H9 (cell line): ENCODE measurements at regions not wholly inside any gene's neighbourhood (a gene's known extent, or its start where the extent isn't known, plus 50 kb on each side); places are given as distances from the start of the nearest gene placed in this dataset.

Experiments used
- DNase-seq: peaks from one replicate; pipeline ENCODE4 v3.0.0-alpha.2; 2017
- H2AFZ ChIP-seq: one replicate; pipeline ENCODE4 v1.6.1; 2013; ENCODE audit warnings: mild to moderate bottlenecking, low read length, control low read depth, moderate library complexity
- H2AK5ac ChIP-seq: 2 replicates; pipeline ENCODE4 v1.6.1; 2013; ENCODE audit warnings: low read length, control low read depth, mixed read lengths; ENCODE audit not compliant: insufficient read length
- H2BK120ac ChIP-seq: one replicate; pipeline ENCODE4 v1.6.1; 2013; ENCODE audit warnings: low read depth, mild to moderate bottlenecking, low read length, control low read depth, inconsistent platforms; ENCODE audit not compliant: poor library complexity, severe bottlenecking
- H2BK12ac ChIP-seq: 2 replicates; pipeline ENCODE4 v1.6.1; 2013; ENCODE audit warnings: low read length, control low read depth, mixed read lengths, low read depth; ENCODE audit not compliant: insufficient read length
- H2BK15ac ChIP-seq: 2 replicates; pipeline ENCODE4 v1.6.1; 2013; ENCODE audit warnings: low read depth, low read length, control low read depth
- H2BK20ac ChIP-seq: one replicate; pipeline ENCODE4 v1.6.1; 2013; ENCODE audit warnings: low read depth, mild to moderate bottlenecking, low read length, control low read depth, inconsistent platforms; ENCODE audit not compliant: poor library complexity, severe bottlenecking
- H2BK5ac ChIP-seq: 2 replicates; pipeline ENCODE4 v1.6.1; 2013; ENCODE audit warnings: low read length, control low read depth, mixed read lengths; ENCODE audit not compliant: insufficient read length
- H3K14ac ChIP-seq: 2 replicates; pipeline ENCODE4 v1.6.1; 2013; ENCODE audit warnings: low read length, control low read depth; ENCODE audit not compliant: insufficient read depth
- H3K18ac ChIP-seq: 2 replicates; pipeline ENCODE4 v1.6.1; 2013; ENCODE audit warnings: low read depth, mild to moderate bottlenecking, mixed read lengths, low read length, control low read depth; ENCODE audit not compliant: insufficient read length
- H3K23ac ChIP-seq: 2 replicates; pipeline ENCODE4 v1.6.1; 2013; ENCODE audit warnings: low read length, control low read depth, mixed read lengths, low read depth; ENCODE audit not compliant: insufficient read length
- H3K23me2 ChIP-seq: 2 replicates; pipeline ENCODE4 v1.6.1; 2013; ENCODE audit warnings: low read depth, mild to moderate bottlenecking, mixed read lengths, low read length, control low read depth; ENCODE audit not compliant: insufficient read length, poor library complexity, severe bottlenecking
- H3K27ac ChIP-seq: 2 replicates; pipeline ENCODE4 v1.5.1; 2013; ENCODE audit warnings: low read length, control low read depth, mixed read lengths, low read depth; ENCODE audit not compliant: insufficient read length
- H3K27me3 ChIP-seq: 2 replicates; pipeline ENCODE4 v1.6.1; 2013; ENCODE audit warnings: low read length, control low read depth, inconsistent platforms; ENCODE audit not compliant: insufficient read depth
- H3K4ac ChIP-seq: 2 replicates; pipeline ENCODE4 v1.6.1; 2013; ENCODE audit warnings: low read depth, mild to moderate bottlenecking, control low read depth, inconsistent platforms, low read length, moderate library complexity
- H3K4me1 ChIP-seq: 2 replicates; pipeline ENCODE4 v1.6.1; 2013; ENCODE audit warnings: low read length, control low read depth, inconsistent platforms; ENCODE audit not compliant: insufficient read depth
- H3K4me2 ChIP-seq: 2 replicates; pipeline ENCODE4 v1.6.1; 2013; ENCODE audit warnings: low read length, control low read depth, mixed read lengths; ENCODE audit not compliant: insufficient read length, insufficient read depth
- H3K56ac ChIP-seq: 2 replicates; pipeline ENCODE4 v1.6.1; 2013; ENCODE audit warnings: low read depth, mild to moderate bottlenecking, mixed read lengths, low read length, control low read depth; ENCODE audit not compliant: insufficient read length
- H3K79me1 ChIP-seq: 2 replicates; pipeline ENCODE4 v1.6.1; 2013; ENCODE audit warnings: low read depth, mild to moderate bottlenecking, moderate library complexity, low read length, control low read depth, inconsistent platforms; ENCODE audit not compliant: insufficient read depth, poor library complexity, severe bottlenecking
- H3K79me2 ChIP-seq: 2 replicates; pipeline ENCODE4 v1.6.1; 2013; ENCODE audit warnings: low read length, control low read depth, inconsistent platforms; ENCODE audit not compliant: insufficient read depth
- H3K9ac ChIP-seq: 2 replicates; pipeline ENCODE4 v1.6.1; 2013; ENCODE audit warnings: low read length, control low read depth, mixed read lengths; ENCODE audit not compliant: insufficient read length; ENCODE audit errors: extremely low read depth
- H3K9me3 ChIP-seq: one replicate; pipeline ENCODE4 v1.6.1; 2013; ENCODE audit warnings: low read depth, low read length, inconsistent platforms; ENCODE audit not compliant: control insufficient read depth
- H3T11ph ChIP-seq: one replicate; pipeline ENCODE4 v1.6.1; 2013; ENCODE audit warnings: mild to moderate bottlenecking, low read length, control low read depth, inconsistent platforms
- H4K20me1 ChIP-seq: one replicate; pipeline ENCODE4 v1.6.1; 2013; ENCODE audit not compliant: control insufficient read depth, insufficient read length, insufficient read depth
- H4K5ac ChIP-seq: 2 replicates; pipeline ENCODE4 v1.6.1; 2013; ENCODE audit warnings: low read depth, mild to moderate bottlenecking, mixed read lengths, low read length, control low read depth; ENCODE audit not compliant: insufficient read length
- H4K8ac ChIP-seq: replicated peaks from 2 replicates; pipeline ENCODE4 v1.6.1; 2013; ENCODE audit warnings: low read length, control low read depth, mixed read lengths, low read depth; ENCODE audit not compliant: insufficient read length
- H4K91ac ChIP-seq: 2 replicates; pipeline ENCODE4 v1.6.1; 2013; ENCODE audit warnings: low read depth, mild to moderate bottlenecking, moderate library complexity, mixed read lengths, low read length, control low read depth; ENCODE audit not compliant: insufficient read length
- H3K27ac Mint-ChIP-seq, 3 experiments: 2 replicates in 2 of 3; 3 replicates in 1 of 3; pipeline ENCODE4 v1.8.0; 2020 to 2021; ENCODE audit warnings: mixed read lengths in 3 of 3, mild to moderate bottlenecking in 1 of 3, moderate library complexity in 1 of 3
- H3K27me3 Mint-ChIP-seq: 2 replicates; pipeline ENCODE4 v1.8.0; 2021; ENCODE audit warnings: low read depth, mild to moderate bottlenecking, moderate library complexity, mixed read lengths
- H3K36me3 Mint-ChIP-seq, 3 experiments: 2 replicates in 2 of 3; 3 replicates in 1 of 3; pipeline ENCODE4 v1.8.0; 2020 to 2021; ENCODE audit warnings: low read depth in 3 of 3, mixed read lengths in 3 of 3; ENCODE audit not compliant: insufficient read depth in 1 of 3
- H3K4me1 Mint-ChIP-seq, 2 experiments: 2 replicates each; pipeline ENCODE4 v1.8.0; 2020; ENCODE audit warnings: mixed read lengths in 2 of 2
- H3K4me3 Mint-ChIP-seq, 2 experiments: 2 replicates in 1 of 2; 3 replicates in 1 of 2; pipeline ENCODE4 v1.8.0; 2020 to 2021; ENCODE audit warnings: mild to moderate bottlenecking in 2 of 2, mixed read lengths in 2 of 2, moderate library complexity in 1 of 2
- H3K9me3 Mint-ChIP-seq, 2 experiments: 2 replicates in 1 of 2; 3 replicates in 1 of 2; pipeline ENCODE4 v1.8.0; 2020; ENCODE audit warnings: mild to moderate bottlenecking in 2 of 2, mixed read lengths in 2 of 2, moderate library complexity in 1 of 2
- CTCF ChIP-seq: fragments of 200-600 bp; sonication (generic); conservative IDR thresholded peaks from 3 replicates; pipeline ENCODE4 v1.8.0; 2021; ENCODE audit warnings: antibody characterized with exemption, mild to moderate bottlenecking
- WGBS: extraction: QIAGEN DNeasy Blood & Tissue Kit; methylation state at CpG from one replicate; pipeline ENCODE4 v1.1.7; 2013; ENCODE audit warnings: missing lambda C conversion rate, low lambda C conversion rate, mixed read lengths; ENCODE audit not compliant: insufficient read length; ENCODE audit errors: extremely low coverage; 5-methylcytosine and 5-hydroxymethylcytosine counted together

GRCh38 chr9:111186021-111186530, 143.9 kb downstream of the OR2K2 start:
- Histone ChIP-seq H3K14ac (no peak overlapping the region), H3T11ph (no peak overlapping the region), H3K18ac (no peak overlapping the region), H3K9me3 (no peaks in the 10 kb centered on the region), H2BK20ac (no peak overlapping the region), H4K20me1 (no peaks in the 10 kb centered on the region), H2AFZ (no peak overlapping the region), H4K91ac (no peak overlapping the region), H3K23ac (no peak overlapping the region), H3K27ac (no peak overlapping the region), H2BK5ac (no peak overlapping the region), H4K5ac (no peak overlapping the region), H3K79me2 (no peaks in the 10 kb centered on the region), H3K27me3 (no peaks in the 10 kb centered on the region), H2BK120ac (no peak overlapping the region), H2BK15ac (no peak overlapping the region), H3K4me2 (no peak overlapping the region), H3K79me1 (no peaks in the 10 kb centered on the region), H3K23me2 (no peaks in the 10 kb centered on the region), H2BK12ac (no peak overlapping the region), H3K56ac (no peak overlapping the region), H2AK5ac (no peak overlapping the region), H4K8ac (no peak overlapping the region), H3K4me1 (no peaks in the 10 kb centered on the region), H3K9ac (no peak overlapping the region), H3K4ac (no peak overlapping the region)
- no peak overlapping the region for H3K4me3 Mint-ChIP-seq
- no peak for DNase-seq
- no CpG with 5 or more reads among the region's 1 CpG for WGBS
- TF ChIP-seq CTCF: no peak
- H3K36me3 Mint-ChIP-seq: no peaks in the 10 kb centered on the region
- no peaks in the 10 kb centered on the region for H3K27me3 Mint-ChIP-seq
- H3K27ac Mint-ChIP-seq: no peak overlapping the region
- peaks cover 0 to 3% of the 10 kb centered on the region in 2 experiments; a peak in 1 of 5 replicates for H3K9me3 Mint-ChIP-seq
- H3K4me1 Mint-ChIP-seq: no peaks in the 10 kb centered on the region
